ENCODE measurements at regions not wholly inside any gene's neighbourhood (a gene's known extent, or its start where the extent isn't known, plus 50 kb on each side); places are given as distances from the start of the nearest gene placed in this dataset.

- no peaks in the 10 kb centered on the region for H3K27me3 ChIP-seq (ENCODE audit: insufficient read depth)
- H3K9ac ChIP-seq: no peak overlapping the region
- no peak overlapping the region for H3K4me3 ChIP-seq (ENCODE audit: low read depth in 2 of 2, low read length in 1 of 2)
- WGBS (ENCODE audit: low lambda C conversion rate): 87% methylated on average over 14 of the region's 14 CpGs
- POLR2A ChIA-PET: no interaction called here
- no peak overlapping the region for H3K4me2 ChIP-seq
- DNase-seq: no peak
- no peaks in the 10 kb centered on the region for H3K9me3 ChIP-seq
- H3K4me1 ChIP-seq (ENCODE audit: control insufficient read depth in 1 of 2, insufficient read depth in 2 of 2, low read depth in 1 of 2, low read length in 1 of 2): peaks cover 0 to 66% of the 10 kb centered on the region in 2 experiments; a peak in 1 of 4 replicates
- no peaks in the 10 kb centered on the region for H3F3A ChIP-seq (replicated peaks; ENCODE audit: insufficient read depth)
- no peaks in the 10 kb centered on the region for H3K36me3 ChIP-seq (replicated peaks in 1 of 2; ENCODE audit: control insufficient read depth in 1 of 2, insufficient read depth in 2 of 2, low read length in 1 of 2)
- H3K79me2 ChIP-seq (ENCODE audit: insufficient read depth): no peaks in the 10 kb centered on the region
- H3K27ac ChIP-seq (ENCODE audit: low read depth in 2 of 2, low read length in 1 of 2): peak overlapping the region in 1 of 2 experiments; percentile 58; a peak in 1 of 4 replicates
- H2AFZ ChIP-seq (ENCODE audit: low read depth): no peak overlapping the region
- CTCF ChIA-PET: interaction anchor here (0.8 to 2.7 kb wide), 12 partner anchors 9 to 294 kb away, joined by 3 to 9 read pairs (median 3); no protein-coding TSS in a partner anchor
- no peaks in the 10 kb centered on the region for H3K9me2 ChIP-seq
- peaks cover 9% of the 10 kb centered on the region; the same call in 1 of the 2 replicates for H4K20me1 ChIP-seq (ENCODE audit: insufficient read depth)
- no peak for TF ChIP-seq EP300 (IDR thresholded peaks at IDR 0.05; ENCODE audit: borderline replicate concordance in 1 of 2, low read depth in 1 of 2, low read length in 1 of 2)
- TF ChIP-seq JUND (IDR thresholded peaks at IDR 0.05): no peak
Measured at GRCh38 chr16:85315866-85316265, 203.6 kb upstream of the CIBAR2 start.

- no peaks in the 10 kb centered on the region for H3F3A ChIP-seq (replicated peaks; ENCODE audit: insufficient read depth)
- no peaks in the 10 kb centered on the region for H3K9me2 ChIP-seq
- H3K4me2 ChIP-seq: no peak overlapping the region
- H3K27me3 ChIP-seq (ENCODE audit: insufficient read depth): no peaks in the 10 kb centered on the region
- DNase-seq: peak; percentile 93
- H4K20me1 ChIP-seq (ENCODE audit: insufficient read depth): peaks cover 9% of the 10 kb centered on the region; the same call in 1 of the 2 replicates
- no peaks in the 10 kb centered on the region for H3K36me3 ChIP-seq (replicated peaks in 1 of 2; ENCODE audit: control insufficient read depth in 1 of 2, insufficient read depth in 2 of 2, low read length in 1 of 2)
- H3K79me2 ChIP-seq (ENCODE audit: insufficient read depth): no peaks in the 10 kb centered on the region; the same call in 1 of the 2 replicates
- no peaks in the 10 kb centered on the region for H3K9me3 ChIP-seq
- peak overlapping the region in 1 of 2 experiments; percentile 67; a peak in 2 of 4 replicates for H3K27ac ChIP-seq (ENCODE audit: low read depth in 2 of 2, low read length in 1 of 2)
- TF ChIP-seq RCOR1 (IDR thresholded peaks at IDR 0.05; ENCODE audit: low read length): 0 out of 2 replicates have a peak, but pooled peaks have one; percentile 17
- no peak for TF ChIP-seq FOXM1 (IDR thresholded peaks at IDR 0.05; ENCODE audit: low read depth)
- peak; percentile 89 for TF ChIP-seq CTCF (IDR thresholded peaks at IDR 0.05)
- TF ChIP-seq SMC3 (IDR thresholded peaks at IDR 0.05; ENCODE audit: low read depth, low read length): peak; percentile 66
- no peak for TF ChIP-seq POLR2AphosphoS5 (IDR thresholded peaks at IDR 0.05; ENCODE audit: low read depth, low read length)
- peak; percentile 85 for TF ChIP-seq RAD21 (IDR thresholded peaks at IDR 0.05; ENCODE audit: low read length)
- peak; percentile 39; the same call in 1 of the 2 replicates for TF ChIP-seq MXI1 (IDR thresholded peaks at IDR 0.05; ENCODE audit: low read depth, low read length)
- peaks cover 0 to 66% of the 10 kb centered on the region in 2 experiments; a peak in 1 of 4 replicates for H3K4me1 ChIP-seq (ENCODE audit: control insufficient read depth in 1 of 2, insufficient read depth in 2 of 2, low read depth in 1 of 2, low read length in 1 of 2)
- no peak overlapping the region for H3K9ac ChIP-seq
- WGBS (ENCODE audit: low lambda C conversion rate): 67% methylated on average over 9 of the region's 19 CpGs
- POLR2A ChIA-PET: no interaction called here
- H3K4me3 ChIP-seq (ENCODE audit: low read depth in 2 of 2, low read length in 1 of 2): peak overlapping the region in 1 of 2 experiments; percentile 33; a peak in 1 of 4 replicates
- CTCF ChIA-PET: interaction anchor here (0.8 to 2.2 kb wide), 7 partner anchors 20 to 247 kb away, joined by 3 to 8 read pairs (median 3); no protein-coding TSS in a partner anchor
- H2AFZ ChIP-seq (ENCODE audit: low read depth): no peak overlapping the region
Measured at GRCh38 chr16:85316321-85316919, 204.1 kb upstream of the CIBAR2 start.
